Adrenal gland (tissue), 9 donors: ENCODE measurements at regions not wholly inside any gene's neighbourhood (a gene's known extent, or its start where the extent isn't known, plus 50 kb on each side); places are given as distances from the start of the nearest gene placed in this dataset.

Experiments
- DNase-seq, 7 donors: peaks; one replicate each; pipeline ENCODE4 v3.0.0-alpha.2; 2019 to 2020
- H3K27ac ChIP-seq, 5 donors: fragments of 200-600 bp; sonication (generic) in 4 of 5; 1 replicate in 3 of 5; 2 replicates in 2 of 5; pipeline versions ENCODE4 v1.5.1 to v1.8.0; 2016 to 2020; ENCODE audit warnings: mild to moderate bottlenecking in 1 of 5
- H3K27me3 ChIP-seq: fragments of 200-600 bp; 2 replicates; pipeline ENCODE4 v1.8.0; 2021
- H3K36me3 ChIP-seq, 2 donors: fragments of 200-600 bp; replicated peaks in 1 of 2; 1 replicate in 1 of 2; 2 replicates in 1 of 2; pipeline versions ENCODE4 v1.5.1 to v1.8.0; 2018 to 2022
- H3K4me1 ChIP-seq, 2 donors: fragments of 200-600 bp; replicated peaks in 1 of 2; 1 replicate in 1 of 2; 2 replicates in 1 of 2; pipeline versions ENCODE4 v1.5.1 to v1.8.0; 2018 to 2021
- H3K4me3 ChIP-seq, 4 donors: fragments of 200-600 bp; sonication (generic) in 3 of 4; one replicate each; pipeline ENCODE4 v1.5.1; 2016 to 2018
- H3K9me3 ChIP-seq, 3 donors: fragments of 200-600 bp; sonication (generic) in 1 of 3; replicated peaks in 1 of 3; 1 replicate in 2 of 3; 2 replicates in 1 of 3; pipeline versions ENCODE4 v1.5.1 to v1.8.0; 2016 to 2021
- CTCF ChIP-seq, 6 experiments: fragments of 450-650 bp in 4 of 6; fragments of 200-600 bp in 2 of 6; sonication (generic) in 1 of 6; IDR thresholded peaks; 1 replicate in 5 of 6; 2 replicates in 1 of 6; pipeline versions ENCODE4 v1.5.1 to v1.8.0; 2016 to 2021; ENCODE audit warnings: antibody characterized with exemption in 6 of 6, mild to moderate bottlenecking in 2 of 6, moderate library complexity in 1 of 6
- POLR2A ChIP-seq, 2 donors: fragments of 450-650 bp; IDR thresholded peaks; one replicate each; pipeline ENCODE4 v1.6.1; 2017; ENCODE audit warnings: antibody characterized with exemption in 2 of 2, mild to moderate bottlenecking in 2 of 2, moderate library complexity in 1 of 2
- WGBS, 4 donors: extraction: QIAGEN DNeasy Blood & Tissue Kit in 2 of 4; methylation state at CpG; one replicate each; pipeline versions ENCODE4 v1.1.5 to v1.1.7; 2013 to 2017; 5-methylcytosine and 5-hydroxymethylcytosine counted together
- intact Hi-C, 2 donors: fragments of 100-400 bp; cut with DNase I; formaldehyde crosslinking; loops; one replicate each; pipeline versions ENCODE4 v1.14.1 to v1.15.0; 2022 to 2023
- donor health status: healthy with polysubstance abuse.
- donor health status: Bipolar disorder and iron deficiency.
- donor health status: DM: yes; HTN: yes; CAD: no.
- donor health status: DM: no; HTN: no; CAD: no.
- donor health status: DM: no; HTN: no; CAD: no.

GRCh38 chr22:22073769-22074561 is 91.4 kb upstream of the TOP3B start:
- intact Hi-C loops, result no loop called here
- TF ChIP-seq POLR2A (IDR thresholded peaks at IDR 0.05) (no peak), CTCF (IDR thresholded peaks at IDR 0.05) (no peak)
- Histone ChIP-seq H3K9me3 (no peaks in the 10 kb centered on the region), H3K4me1 (no peaks in the 10 kb centered on the region), H3K4me3 (no peak overlapping the region), H3K27ac (no peak overlapping the region), H3K36me3 (no peaks in the 10 kb centered on the region), H3K27me3 (no peaks in the 10 kb centered on the region)
- WGBS, 4 donors, result 58 to 74% (median 65%) methylated on average over 4 to 5 of the region's 5 CpGs
- DNase-seq, result no peak

DNA sequence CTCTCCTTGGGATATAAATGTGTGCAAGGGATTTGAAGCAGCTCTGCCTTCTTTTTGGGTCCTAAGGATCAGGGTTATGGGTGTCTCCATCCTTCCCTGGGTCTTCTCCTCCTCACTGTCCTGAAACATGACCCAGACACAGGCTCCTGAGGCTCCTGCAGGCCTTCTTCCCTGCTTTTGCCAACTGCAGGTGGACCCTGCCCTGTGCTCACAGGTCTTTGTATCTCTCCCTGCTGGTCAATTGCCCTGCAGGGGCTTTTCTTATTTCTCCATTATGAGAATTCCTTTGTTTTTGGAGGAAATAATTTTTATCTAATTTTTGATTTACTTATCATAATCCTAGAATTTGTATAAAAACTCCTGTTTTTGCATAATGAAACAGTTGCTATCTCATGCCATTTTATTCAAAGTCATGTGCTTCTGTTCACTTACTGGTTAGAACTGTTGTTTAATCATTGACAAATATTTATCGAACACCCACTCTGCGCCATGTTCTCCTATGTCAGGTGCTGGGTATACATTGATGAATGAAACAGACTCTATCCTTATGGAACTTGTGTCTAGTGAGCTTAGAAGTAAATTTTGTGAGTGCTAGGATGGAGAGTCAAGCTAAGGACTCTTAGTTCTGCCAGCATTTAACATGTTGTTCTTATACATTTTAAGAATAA is 89.7 kb upstream of the TOP3B start:
- intact Hi-C loops, result no loop called here
- Histone ChIP-seq H3K9me3 (no peaks in the 10 kb centered on the region), H3K36me3 (no peaks in the 10 kb centered on the region), H3K4me3 (no peak overlapping the region), H3K27ac (no peak overlapping the region), H3K27me3 (no peaks in the 10 kb centered on the region), H3K4me1 (no peaks in the 10 kb centered on the region)
- WGBS, 4 donors, result 89 to 98% (median 95%) methylated on average over 2 of the region's 2 CpGs
- no peak for TF ChIP-seq POLR2A (IDR thresholded peaks at IDR 0.05)
- no peak for TF ChIP-seq CTCF (IDR thresholded peaks at IDR 0.05)
- no peak for DNase-seq

GRCh38 chr22:22071455-22071854 is 88.9 kb upstream of the TOP3B start:
- Histone ChIP-seq H3K4me3 (no peak overlapping the region), H3K36me3 (no peaks in the 10 kb centered on the region), H3K9me3 (no peaks in the 10 kb centered on the region), H3K4me1 (no peaks in the 10 kb centered on the region), H3K27me3 (no peaks in the 10 kb centered on the region), H3K27ac (no peak overlapping the region)
- WGBS, 4 donors, result 78 to 93% (median 89%) methylated on average over 2 of the region's 2 CpGs
- intact Hi-C loops, result no loop called here
- TF ChIP-seq CTCF (IDR thresholded peaks at IDR 0.05) (no peak), POLR2A (IDR thresholded peaks at IDR 0.05) (no peak)
- no peak for DNase-seq

- intact Hi-C loops, result no loop called here
- no peaks in the 10 kb centered on the region for H3K36me3 ChIP-seq
- H3K4me3 ChIP-seq, result no peak overlapping the region
- H3K9me3 ChIP-seq, result no peaks in the 10 kb centered on the region
- TF ChIP-seq POLR2A (IDR thresholded peaks at IDR 0.05) (no peak), CTCF (IDR thresholded peaks at IDR 0.05) (no peak)
- WGBS, 4 donors, result 66 to 84% (median 73%) methylated on average over 2 of the region's 2 CpGs
- H3K4me1 ChIP-seq, result no peaks in the 10 kb centered on the region
- no peak overlapping the region for H3K27ac ChIP-seq
- no peak for DNase-seq
- H3K27me3 ChIP-seq, result no peaks in the 10 kb centered on the region
Observed at GRCh38 chr22:22070371-22070824, 87.8 kb upstream of the TOP3B start.
